Stimulated activated CD4-positive, alpha-beta T cell treated with anti-CD3 and anti-CD28 coated beads, Interleukin-4, amount 100 ng/mL, for 24 hours (primary cell): ENCODE measurements at regions not wholly inside any gene's neighbourhood (a gene's known extent, or its start where the extent isn't known, plus 50 kb on each side); places are given as distances from the start of the nearest gene placed in this dataset.
"Not testable (repeated sequence)": the region's sequence is repeated elsewhere in the genome, so short reads cannot be mapped to it uniquely, and the experiment has no call there.

ENCODE experiments used
- DNase-seq: peaks from one replicate; pipeline ENCODE4 v3.0.0-alpha.2; 2020

- DNase-seq, result no peak
Observed at GRCh38 chr6:159520002-159520401, 173.0 kb downstream of the SOD2 start.

GRCh38 chr6:159515811-159516210 lies 177.2 kb downstream of the SOD2 start:
- DNase-seq, result not testable (repeated sequence)

GRCh38 chr6:159513914-159514313 lies 179.1 kb downstream of the SOD2 start:
- no peak for DNase-seq

GRCh38 chr6:159513074-159513720 lies 179.8 kb downstream of the SOD2 start:
- DNase-seq, result no peak

- DNase-seq, result no peak
Observed at GRCh38 chr6:159512571-159512970, 180.5 kb downstream of the SOD2 start.

GRCh38 chr6:159512104-159512503 lies 180.9 kb downstream of the SOD2 start:
- no peak for DNase-seq

GRCh38 chr6:159510141-159510540 lies 182.9 kb downstream of the SOD2 start:
- no peak for DNase-seq

- DNase-seq, result no peak
Observed at GRCh38 chr6:159508931-159509330, 184.1 kb downstream of the SOD2 start.

- DNase-seq, result no peak
Observed at GRCh38 chr6:159506048-159506447, 187.0 kb downstream of the SOD2 start.

- DNase-seq, result no peak
Observed at GRCh38 chr6:159505140-159505922, 187.7 kb downstream of the SOD2 start.

- no peak for DNase-seq
Observed at GRCh38 chr6:159501558-159501957, 191.5 kb downstream of the SOD2 start.

GRCh38 chr6:159499034-159499433 lies 194.0 kb downstream of the SOD2 start:
- no peak for DNase-seq

- no peak for DNase-seq
Observed at GRCh38 chr6:159494586-159494972, 198.5 kb downstream of the SOD2 start.

- DNase-seq, result no peak
Observed at GRCh38 chr6:159493898-159494585, 199.0 kb downstream of the SOD2 start.

GRCh38 chr6:159493231-159493897 lies 199.7 kb downstream of the SOD2 start:
- no peak for DNase-seq

GRCh38 chr6:159490298-159490937 lies 202.6 kb downstream of the SOD2 start:
- no peak for DNase-seq

GRCh38 chr6:159487636-159488035 lies 205.4 kb downstream of the SOD2 start:
- no peak for DNase-seq

GRCh38 chr6:159483259-159483658 lies 209.8 kb downstream of the SOD2 start:
- no peak for DNase-seq

- DNase-seq, result no peak
Observed at GRCh38 chr6:159481897-159482296, 211.1 kb downstream of the SOD2 start.

- no peak for DNase-seq
Observed at GRCh38 chr6:159480471-159480870, 212.6 kb downstream of the SOD2 start.

- DNase-seq, result no peak
Observed at GRCh38 chr6:159479146-159479545, 213.9 kb downstream of the SOD2 start.

GRCh38 chr6:159473475-159474263 lies 219.4 kb downstream of the SOD2 start:
- DNase-seq, result no peak
